GM18868 (cell line): ENCODE measurements at regions not wholly inside any gene's neighbourhood (a gene's known extent, or its start where the extent isn't known, plus 50 kb on each side); places are given as distances from the start of the nearest gene placed in this dataset.

Experiments used
- ATAC-seq: cut with Tn5 transposase; IDR thresholded peaks from one replicate; pipeline ENCODE4 v1.9.1; 2021; ENCODE audit warnings: mild to moderate bottlenecking, moderate library complexity; ENCODE audit not compliant: unreplicated experiment

- ATAC-seq = no peak
Observed at GRCh38 chr6:170100046-170100445, 190.8 kb downstream of the DLL1 start.

GRCh38 chr6:170099387-170099786 lies 191.5 kb downstream of the DLL1 start:
- ATAC-seq = no peak

GRCh38 chr6:170098428-170099170 lies 192.3 kb downstream of the DLL1 start:
- ATAC-seq = no peak

- no peak for ATAC-seq
Observed at GRCh38 chr6:170097505-170098427, 193.1 kb downstream of the DLL1 start.

- no peak for ATAC-seq
Observed at GRCh38 chr6:170096803-170097504, 193.9 kb downstream of the DLL1 start.

GRCh38 chr6:170096191-170096802 lies 194.6 kb downstream of the DLL1 start:
- no peak for ATAC-seq

GRCh38 chr6:170095273-170095981 lies 195.5 kb downstream of the DLL1 start:
- ATAC-seq = no peak

- ATAC-seq = no peak
Observed at GRCh38 chr6:170094686-170095272, 196.1 kb downstream of the DLL1 start.

- no peak for ATAC-seq
Observed at GRCh38 chr6:170093658-170094596, 197.0 kb downstream of the DLL1 start.

GRCh38 chr6:170093276-170093657 lies 197.6 kb downstream of the DLL1 start:
- ATAC-seq = no peak

- ATAC-seq = no peak
Observed at GRCh38 chr6:170092826-170093225, 198.1 kb downstream of the DLL1 start.

- ATAC-seq = no peak
Observed at GRCh38 chr6:170091639-170092579, 199.0 kb downstream of the DLL1 start.

GRCh38 chr6:170091000-170091638 lies 199.8 kb downstream of the DLL1 start:
- no peak for ATAC-seq

- no peak for ATAC-seq
Observed at GRCh38 chr6:170090561-170090960, 200.3 kb downstream of the DLL1 start.

- peak; percentile 12 for ATAC-seq
Observed at GRCh38 chr6:170089963-170090362, 200.9 kb downstream of the DLL1 start.

GRCh38 chr6:170088582-170088955 lies 202.3 kb downstream of the DLL1 start:
- ATAC-seq = no peak

GRCh38 chr6:170087941-170088581 lies 202.8 kb downstream of the DLL1 start:
- peak; percentile 64 for ATAC-seq
